ENCODE measurements at regions not wholly inside any gene's neighbourhood (a gene's known extent, or its start where the extent isn't known, plus 50 kb on each side); places are given as distances from the start of the nearest gene placed in this dataset.

- no peaks in the 10 kb centered on the region for H3K23me2 ChIP-seq (ENCODE audit: low read depth, low read length)
- no peak overlapping the region for H3K4me2 ChIP-seq (ENCODE audit: insufficient read depth in 1 of 2, low read depth in 2 of 2, low read length in 2 of 2)
- H2AK5ac ChIP-seq (ENCODE audit: low read depth, low read length) = no peak overlapping the region
- POLR2A ChIA-PET (ENCODE audit: partially characterized antibody) = no interaction called here
- no peak for TF ChIP-seq SIN3A (conservative IDR thresholded peaks at IDR 0.05 in 1 of 2, IDR thresholded peaks at IDR 0.05 in 1 of 2; ENCODE audit: low read depth in 1 of 2, low read length in 2 of 2)
- no peak for TF ChIP-seq CTCF (IDR thresholded peaks at IDR 0.05; ENCODE audit: control extremely low read depth in 1 of 3, insufficient read depth in 1 of 3, low read depth in 1 of 3, low read length in 3 of 3)
- no peak for TF ChIP-seq POLR2A (IDR thresholded peaks at IDR 0.05; ENCODE audit: control extremely low read depth in 1 of 2, low read depth in 2 of 2, low read length in 2 of 2)
- TF ChIP-seq SIX5 (IDR thresholded peaks at IDR 0.05; ENCODE audit: low read depth, low read length) = no peak
- TF ChIP-seq PHF8 (conservative IDR thresholded peaks at IDR 0.05; ENCODE audit: low read depth, low read length) = no peak
- no peak for TF ChIP-seq KDM5A (IDR thresholded peaks at IDR 0.05; ENCODE audit: low read length)
- no peak for TF ChIP-seq SRF (IDR thresholded peaks at IDR 0.05; ENCODE audit: low read depth, low read length)
- TF ChIP-seq EZH2 (IDR thresholded peaks at IDR 0.05; ENCODE audit: low read depth, low read length, severe bottlenecking) = no peak
- H3K4me3 ChIP-seq (ENCODE audit: extremely low read depth in 1 of 4, insufficient read depth in 2 of 4, low read depth in 3 of 4, low read length in 4 of 4) = no peak overlapping the region
- no peaks in the 10 kb centered on the region for H3K79me2 ChIP-seq (ENCODE audit: control insufficient read depth in 1 of 2, insufficient read depth in 2 of 2, low read length in 2 of 2)
- no peak overlapping the region for H3K9ac ChIP-seq (replicated peaks in 1 of 4; ENCODE audit: extremely low read depth in 1 of 4, low read depth in 3 of 4, low read length in 3 of 4)
- no peaks in the 10 kb centered on the region for H4K20me1 ChIP-seq (replicated peaks in 1 of 2; ENCODE audit: control insufficient read depth in 1 of 2, insufficient read depth in 2 of 2, low read length in 2 of 2)
- DNase-seq (ENCODE audit: low read depth in 1 of 2, low spot score in 2 of 2) (no peak), FAIRE-seq (no peak)
- no peak overlapping the region for H2BK12ac ChIP-seq (ENCODE audit: low read depth, low read length)
- H3K4me1 ChIP-seq (replicated peaks in 1 of 4; ENCODE audit: control insufficient read depth in 3 of 4, insufficient read depth in 4 of 4, low read length in 3 of 4) = no peaks in the 10 kb centered on the region
- H3K4ac ChIP-seq (replicated peaks; ENCODE audit: insufficient read length, low read depth, low read length) = no peak overlapping the region
- H2BK120ac ChIP-seq (replicated peaks; ENCODE audit: low read depth, low read length) = no peak overlapping the region
- H3K18ac ChIP-seq (ENCODE audit: extremely low read depth, low read length) = no peak overlapping the region
- H3K14ac ChIP-seq (ENCODE audit: insufficient read length) = no peak overlapping the region
- H2BK20ac ChIP-seq (ENCODE audit: low read length) = no peak overlapping the region
- no peaks in the 10 kb centered on the region for H3K79me1 ChIP-seq (ENCODE audit: low read depth, low read length)
- CTCF ChIA-PET (ENCODE audit: partially characterized antibody) = interaction anchor here (4.6 kb wide), 1 partner anchor 11 kb away, joined by 31 read pairs; no protein-coding TSS in a partner anchor
- H2AFZ ChIP-seq (ENCODE audit: low read length) = no peak overlapping the region
- no peaks in the 10 kb centered on the region for H3K27me3 ChIP-seq (replicated peaks in 1 of 4; ENCODE audit: control insufficient read depth in 3 of 4, extremely low read depth in 1 of 4, insufficient read depth in 3 of 4, low read length in 3 of 4)
- H4K8ac ChIP-seq (ENCODE audit: extremely low read depth, insufficient read depth, low read length) = no peak overlapping the region
- no peak overlapping the region for H2BK15ac ChIP-seq (ENCODE audit: low read length)
- no peak overlapping the region for H4K5ac ChIP-seq (ENCODE audit: insufficient read length, low read depth, low read length)
- H3K23ac ChIP-seq (ENCODE audit: insufficient read length) = peak overlapping the region; percentile 83
- 86% methylated on average over 3 of the region's 3 CpGs; no CpG with 5 or more reads in 1 of the 2 experiments for WGBS, 2 experiments (ENCODE audit: extremely low coverage in 1 of 2, insufficient coverage in 1 of 2, insufficient read length in 1 of 2, insufficient replicate concordance in 2 of 2, low coverage in 1 of 2, low lambda C conversion rate in 2 of 2, missing lambda C conversion rate in 1 of 2)
- no peaks in the 10 kb centered on the region for H3K36me3 ChIP-seq (ENCODE audit: control insufficient read depth in 2 of 4, insufficient read depth in 4 of 4, low read length in 3 of 4)
- no peak overlapping the region for H4K91ac ChIP-seq (replicated peaks; ENCODE audit: insufficient read length, low read length)
- no peak overlapping the region for H3K56ac ChIP-seq (replicated peaks; ENCODE audit: insufficient read length, low read depth, low read length)
- no peak overlapping the region for H2BK5ac ChIP-seq (ENCODE audit: low read depth, low read length)
- H3K27ac ChIP-seq (ENCODE audit: low read depth, low read length) = no peak overlapping the region
- no peaks in the 10 kb centered on the region for H3K9me3 ChIP-seq (ENCODE audit: insufficient read depth in 2 of 2, low read depth in 1 of 2, low read length in 1 of 2)
Measured at GRCh38 chr3:24670871-24671270, 176.2 kb upstream of the THRB start.

Measured in H1 (cell line).